ENCODE measurements at regions not wholly inside any gene's neighbourhood (a gene's known extent, or its start where the extent isn't known, plus 50 kb on each side); places are given as distances from the start of the nearest gene placed in this dataset.

- Histone ChIP-seq H4K20me1 (ENCODE audit: insufficient read depth, low read length) (no peaks in the 10 kb centered on the region), H3F3A (ENCODE audit: insufficient read depth, low read length) (no peaks in the 10 kb centered on the region), H2AFZ (ENCODE audit: low read length) (no peak overlapping the region), H3K9me3 (replicated peaks; ENCODE audit: insufficient read depth, low read length) (no peaks in the 10 kb centered on the region), H3K4me3 (ENCODE audit: low read length) (no peak overlapping the region), H3K79me2 (ENCODE audit: low read length) (no peaks in the 10 kb centered on the region), H3K9ac (ENCODE audit: low read length) (no peak overlapping the region), H3K9me2 (replicated peaks; ENCODE audit: insufficient read depth, low read length) (no peaks in the 10 kb centered on the region), H3K36me3 (replicated peaks; ENCODE audit: insufficient read depth, low read length) (no peaks in the 10 kb centered on the region), H3K27me3 (replicated peaks; ENCODE audit: insufficient read depth, low read length) (no peaks in the 10 kb centered on the region), H3K4me2 (ENCODE audit: low read depth, low read length) (no peak overlapping the region), H3K4me1 (ENCODE audit: low read length) (no peaks in the 10 kb centered on the region), H3K27ac (ENCODE audit: low read length) (no peak overlapping the region)
- no peak for DNase-seq
- TF ChIP-seq EZH2phosphoT487 (IDR thresholded peaks at IDR 0.05; ENCODE audit: low read length) (no peak), EZH2 (optimal IDR thresholded peaks at IDR 0.05; ENCODE audit: low read depth, low read length) (no peak), CTCF (IDR thresholded peaks at IDR 0.05; ENCODE audit: low read length) (no peak)
Measured at GRCh38 chr5:135089912-135090311, 55.9 kb upstream of the PITX1 start.

GRCh38 chr5:135088911-135089310, 54.9 kb upstream of the PITX1 start:
- no peaks in the 10 kb centered on the region for H3K36me3 ChIP-seq (replicated peaks; ENCODE audit: insufficient read depth, low read length)
- no peaks in the 10 kb centered on the region for H4K20me1 ChIP-seq (ENCODE audit: insufficient read depth, low read length)
- no peaks in the 10 kb centered on the region for H3K9me2 ChIP-seq (replicated peaks; ENCODE audit: insufficient read depth, low read length)
- no peak for TF ChIP-seq EZH2phosphoT487 (IDR thresholded peaks at IDR 0.05; ENCODE audit: low read length)
- TF ChIP-seq CTCF (IDR thresholded peaks at IDR 0.05; ENCODE audit: low read length): no peak
- TF ChIP-seq EZH2 (optimal IDR thresholded peaks at IDR 0.05; ENCODE audit: low read depth, low read length): no peak
- DNase-seq: no peak
- H3K27me3 ChIP-seq (replicated peaks; ENCODE audit: insufficient read depth, low read length): no peaks in the 10 kb centered on the region
- no peak overlapping the region for H3K4me2 ChIP-seq (ENCODE audit: low read depth, low read length)
- no peak overlapping the region for H2AFZ ChIP-seq (ENCODE audit: low read length)
- H3K9me3 ChIP-seq (replicated peaks; ENCODE audit: insufficient read depth, low read length): no peaks in the 10 kb centered on the region
- H3K79me2 ChIP-seq (ENCODE audit: low read length): no peaks in the 10 kb centered on the region
- H3F3A ChIP-seq (ENCODE audit: insufficient read depth, low read length): no peaks in the 10 kb centered on the region
- H3K27ac ChIP-seq (ENCODE audit: low read length): no peak overlapping the region
- no peaks in the 10 kb centered on the region for H3K4me1 ChIP-seq (ENCODE audit: low read length)
- no peak overlapping the region for H3K9ac ChIP-seq (ENCODE audit: low read length)
- no peak overlapping the region for H3K4me3 ChIP-seq (ENCODE audit: low read length)

GRCh38 chr5:135087950-135088349, 53.9 kb upstream of the PITX1 start:
- H3K36me3 ChIP-seq (replicated peaks; ENCODE audit: insufficient read depth, low read length): no peaks in the 10 kb centered on the region
- no peaks in the 10 kb centered on the region for H3K9me3 ChIP-seq (replicated peaks; ENCODE audit: insufficient read depth, low read length)
- TF ChIP-seq EZH2 (optimal IDR thresholded peaks at IDR 0.05; ENCODE audit: low read depth, low read length) (no peak), CTCF (IDR thresholded peaks at IDR 0.05; ENCODE audit: low read length) (no peak), EZH2phosphoT487 (IDR thresholded peaks at IDR 0.05; ENCODE audit: low read length) (no peak)
- no peak overlapping the region for H3K27ac ChIP-seq (ENCODE audit: low read length)
- H3K4me2 ChIP-seq (ENCODE audit: low read depth, low read length): no peak overlapping the region
- H4K20me1 ChIP-seq (ENCODE audit: insufficient read depth, low read length): no peaks in the 10 kb centered on the region
- no peak for DNase-seq
- H3K4me1 ChIP-seq (ENCODE audit: low read length): no peaks in the 10 kb centered on the region
- no peak overlapping the region for H3K9ac ChIP-seq (ENCODE audit: low read length)
- no peaks in the 10 kb centered on the region for H3K27me3 ChIP-seq (replicated peaks; ENCODE audit: insufficient read depth, low read length)
- no peaks in the 10 kb centered on the region for H3F3A ChIP-seq (ENCODE audit: insufficient read depth, low read length)
- H3K9me2 ChIP-seq (replicated peaks; ENCODE audit: insufficient read depth, low read length): no peaks in the 10 kb centered on the region
- H2AFZ ChIP-seq (ENCODE audit: low read length): no peak overlapping the region
- H3K4me3 ChIP-seq (ENCODE audit: low read length): no peak overlapping the region
- no peaks in the 10 kb centered on the region for H3K79me2 ChIP-seq (ENCODE audit: low read length)
